Natural killer cell (primary cell): ENCODE measurements at regions not wholly inside any gene's neighbourhood (a gene's known extent, or its start where the extent isn't known, plus 50 kb on each side); places are given as distances from the start of the nearest gene placed in this dataset.
"Not testable (repeated sequence)": the region's sequence is repeated elsewhere in the genome, so short reads cannot be mapped to it uniquely, and the experiment has no call there.

Experiments used
- ATAC-seq, 3 donors: fragments of 150-1000 bp in 2 of 3; fragments of 200-7000 bp in 1 of 3; cut with Tn5 transposase; 1 replicate in 1 of 3; 2 replicates in 2 of 3; pipeline ENCODE4 v1.10.0; 2021; ENCODE audit warnings: mild to moderate bottlenecking in 2 of 3, moderate library complexity in 2 of 3
- DNase-seq, 2 donors: peaks; one replicate each; pipeline versions ENCODE4 v3.0.0 to v3.0.0-alpha.2; 2013 to 2021; ENCODE audit warnings: mixed read lengths in 1 of 2
- H3K27ac ChIP-seq: one replicate; pipeline ENCODE4 v1.5.1; 2013; ENCODE audit warnings: mild to moderate bottlenecking, low read length
- H3K27me3 ChIP-seq: one replicate; pipeline ENCODE4 v1.6.1; 2013; ENCODE audit warnings: low read length; ENCODE audit not compliant: control insufficient read depth, insufficient read depth
- H3K36me3 ChIP-seq: one replicate; pipeline ENCODE4 v1.6.1; 2013; ENCODE audit warnings: low read length; ENCODE audit not compliant: control insufficient read depth, insufficient read depth
- H3K4me1 ChIP-seq: one replicate; pipeline ENCODE4 v1.6.1; 2013; ENCODE audit warnings: low read length; ENCODE audit not compliant: control insufficient read depth, insufficient read depth
- H3K4me3 ChIP-seq: one replicate; pipeline ENCODE4 v1.5.1; 2013; ENCODE audit warnings: low read length
- H3K9me3 ChIP-seq: one replicate; pipeline ENCODE4 v1.6.1; 2013; ENCODE audit warnings: low read length; ENCODE audit not compliant: control insufficient read depth, insufficient read depth
- H3K27ac Mint-ChIP-seq, 2 donors: one replicate each; pipeline ENCODE4 v1.8.0; 2022; ENCODE audit warnings: mild to moderate bottlenecking in 2 of 2, mixed read lengths in 2 of 2, moderate library complexity in 1 of 2
- H3K27me3 Mint-ChIP-seq, 2 donors: one replicate each; pipeline ENCODE4 v1.8.0; 2022; ENCODE audit warnings: low read depth in 2 of 2, mixed read lengths in 2 of 2
- H3K36me3 Mint-ChIP-seq: one replicate; pipeline ENCODE4 v1.8.0; 2022; ENCODE audit warnings: mixed read lengths
- H3K4me1 Mint-ChIP-seq, 2 donors: one replicate each; pipeline ENCODE4 v1.8.0; 2022; ENCODE audit warnings: mixed read lengths in 2 of 2
- H3K4me3 Mint-ChIP-seq: one replicate; pipeline ENCODE4 v1.8.0; 2022; ENCODE audit warnings: mild to moderate bottlenecking, moderate library complexity, mixed read lengths
- H3K9me3 Mint-ChIP-seq, 2 donors: one replicate each; pipeline ENCODE4 v1.8.0; 2022; ENCODE audit warnings: mixed read lengths in 2 of 2
- CTCF ChIP-seq: fragments of 200-600 bp; IDR thresholded peaks from one replicate; pipeline ENCODE4 v1.8.0; 2022; ENCODE audit warnings: antibody characterized with exemption
- WGBS: methylation state at CpG from one replicate; pipeline ENCODE4 v1.1.7; 2013; ENCODE audit warnings: missing lambda C conversion rate; ENCODE audit not compliant: insufficient coverage; 5-methylcytosine and 5-hydroxymethylcytosine counted together
- intact Hi-C: fragments of 100-400 bp; cut with micrococcal nuclease; formaldehyde crosslinking; loops from one replicate; pipeline ENCODE4 v1.14.2; 2022

- Histone ChIP-seq H3K4me3 (no peak overlapping the region), H3K9me3 (no peaks in the 10 kb centered on the region), H3K36me3 (no peaks in the 10 kb centered on the region), H3K27me3 (no peaks in the 10 kb centered on the region), H3K4me1 (peaks cover 7% of the 10 kb centered on the region), H3K27ac (no peak overlapping the region)
- WGBS, result 75% methylated on average over 3 of the region's 4 CpGs
- no peak for DNase-seq
- no peaks in the 10 kb centered on the region for H3K27me3 Mint-ChIP-seq
- H3K4me3 Mint-ChIP-seq, result no peak overlapping the region
- no peaks in the 10 kb centered on the region for H3K9me3 Mint-ChIP-seq
- intact Hi-C loops, result no loop called here
- no peak for TF ChIP-seq CTCF
- no peak for ATAC-seq
- H3K4me1 Mint-ChIP-seq, result peaks cover 6 to 8% of the 10 kb centered on the region in 2 donors
- no peak overlapping the region for H3K27ac Mint-ChIP-seq
- H3K36me3 Mint-ChIP-seq, result no peaks in the 10 kb centered on the region
These were observed 181.6 kb downstream of the RNF144A start for GRCh38 chr2:7098816-7099215.

- intact Hi-C loops, result not testable (repeated sequence)
- WGBS, result 69% methylated on average over 3 of the region's 4 CpGs
These were observed 182.5 kb downstream of the RNF144A start for GRCh38 chr2:7099687-7100086.

GRCh38 chr2:7102826-7103225 lies 185.6 kb downstream of the RNF144A start:
- no peaks in the 10 kb centered on the region for H3K9me3 Mint-ChIP-seq
- no peak overlapping the region for H3K27ac Mint-ChIP-seq
- H3K4me1 Mint-ChIP-seq, result no peaks in the 10 kb centered on the region
- Histone ChIP-seq H3K9me3 (no peaks in the 10 kb centered on the region), H3K4me3 (no peak overlapping the region), H3K36me3 (no peaks in the 10 kb centered on the region), H3K27ac (no peak overlapping the region), H3K27me3 (no peaks in the 10 kb centered on the region), H3K4me1 (no peaks in the 10 kb centered on the region)
- H3K27me3 Mint-ChIP-seq, result no peaks in the 10 kb centered on the region
- no peak for DNase-seq
- H3K4me3 Mint-ChIP-seq, result no peak overlapping the region
- H3K36me3 Mint-ChIP-seq, result no peaks in the 10 kb centered on the region
- ATAC-seq, result no peak
- no peak for TF ChIP-seq CTCF
- WGBS, result 95% methylated on average over 4 of the region's 4 CpGs
- intact Hi-C loops, result no loop called here

More at GRCh38 chr2:7099687-7100086, 182.5 kb downstream of the RNF144A start:
- not testable (repeated sequence) for H3K27ac ChIP-seq, H3K9me3 ChIP-seq, H3K4me3 ChIP-seq, H3K4me1 ChIP-seq, ATAC-seq, H3K36me3 ChIP-seq, H3K4me1 Mint-ChIP-seq, H3K36me3 Mint-ChIP-seq, H3K27me3 Mint-ChIP-seq, H3K4me3 Mint-ChIP-seq, DNase-seq, H3K9me3 Mint-ChIP-seq, H3K27ac Mint-ChIP-seq, H3K27me3 ChIP-seq

GRCh38 chr2:7108792-7109532 lies 191.8 kb downstream of the RNF144A start:
- Mint-ChIP-seq H3K27me3 (peaks cover 0 to 4% of the 10 kb centered on the region in 2 donors), H3K36me3 (peaks cover 4% of the 10 kb centered on the region), H3K9me3 (peaks cover 0 to 1% of the 10 kb centered on the region in 2 donors), H3K4me1 (peaks cover 0 to 7% of the 10 kb centered on the region in 2 donors), H3K27ac (no peak overlapping the region), H3K4me3 (no peak overlapping the region)
- DNase-seq (no peak), ATAC-seq (no peak)
- no peak for TF ChIP-seq CTCF
- intact Hi-C loops, result no loop called here
- Histone ChIP-seq H3K27ac (no peak overlapping the region), H3K4me1 (no peaks in the 10 kb centered on the region), H3K9me3 (peaks cover 3% of the 10 kb centered on the region), H3K4me3 (no peak overlapping the region), H3K27me3 (no peaks in the 10 kb centered on the region), H3K36me3 (no peaks in the 10 kb centered on the region)
- 74% methylated on average over 13 of the region's 13 CpGs for WGBS
